GM10248 (cell line): ENCODE measurements at regions not wholly inside any gene's neighbourhood (a gene's known extent, or its start where the extent isn't known, plus 50 kb on each side); places are given as distances from the start of the nearest gene placed in this dataset.
"Not testable (repeated sequence)": the region's sequence is repeated elsewhere in the genome, so short reads cannot be mapped to it uniquely, and the experiment has no call there.

Experiments
- CTCF ChIA-PET: fragments of 300-600 bp; sonication (Branson Sonifier 250); formaldehyde crosslinking; extraction: SDS; loops from one replicate; lab custom pipeline; 2021; ENCODE audit warnings: antibody characterized with exemption; lab: Yijun Ruan, JAX
- POLR2A ChIA-PET: fragments of 350-650 bp; sonication (Branson Sonifier 250); formaldehyde crosslinking; extraction: SDS; loops from one replicate; lab custom pipeline; 2020; ENCODE audit warnings: antibody characterized with exemption; lab: Yijun Ruan, JAX
- DNase-seq: peaks from one replicate; pipeline ENCODE4 v3.0.0; 2012; ENCODE audit errors: extremely low spot score
- CTCF ChIP-seq: IDR thresholded peaks from 2 replicates; pipeline ENCODE4 v1.5.1; 2012; ENCODE audit warnings: mild to moderate bottlenecking, low read depth; ENCODE audit errors: extremely low read depth, missing control alignments, control extremely low read depth

DNA sequence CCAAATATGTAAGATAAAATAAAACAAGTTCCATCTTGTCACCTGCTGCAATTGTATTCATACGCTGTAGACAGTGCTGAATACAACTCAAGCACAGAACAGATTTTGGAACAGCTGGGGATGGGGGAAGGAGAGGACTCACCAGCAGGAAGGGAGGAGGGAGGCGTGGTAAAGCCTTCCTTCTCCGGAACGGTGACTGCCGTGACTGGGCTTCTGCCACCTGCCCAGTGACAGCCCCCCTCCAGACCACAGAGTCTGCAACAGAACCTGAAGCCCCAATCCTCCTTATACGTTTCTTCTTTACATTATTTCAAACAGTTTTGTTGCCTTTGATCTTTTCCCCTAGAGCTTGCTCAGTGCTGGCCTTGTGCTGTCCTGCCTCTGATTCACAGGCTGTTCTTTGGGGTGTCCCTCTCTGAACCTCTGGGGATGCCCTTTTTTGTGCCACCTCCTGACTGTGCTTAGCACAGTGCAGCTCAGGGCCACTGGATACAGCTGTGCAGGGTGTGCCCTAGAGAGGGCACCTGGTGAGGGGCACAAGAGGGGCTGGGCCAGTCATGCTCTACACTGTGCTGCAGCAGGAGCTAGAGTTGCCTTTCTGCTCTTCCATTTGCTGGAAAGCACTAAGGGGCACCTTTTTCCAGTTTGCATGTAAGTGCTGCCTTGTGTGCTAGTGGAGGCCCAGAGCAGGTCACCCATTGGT, 213.0 kb downstream of the ZIC5 start:
- DNase-seq = no peak
- no peak for TF ChIP-seq CTCF
- CTCF ChIA-PET = interaction anchor here (1.0 to 1.9 kb wide), 2 partner anchors 12 to 13 kb away, joined by 3 to 5 read pairs; no protein-coding TSS in a partner anchor
- POLR2A ChIA-PET = no interaction called here

GRCh38 chr13:99757756-99758459, 213.7 kb downstream of the ZIC5 start:
- CTCF ChIA-PET = interaction anchor here (1.0 kb wide), 1 partner anchor 14 kb away, joined by 3 read pairs; no protein-coding TSS in a partner anchor
- POLR2A ChIA-PET = no interaction called here
- TF ChIP-seq CTCF = no peak
- DNase-seq = no peak

DNA sequence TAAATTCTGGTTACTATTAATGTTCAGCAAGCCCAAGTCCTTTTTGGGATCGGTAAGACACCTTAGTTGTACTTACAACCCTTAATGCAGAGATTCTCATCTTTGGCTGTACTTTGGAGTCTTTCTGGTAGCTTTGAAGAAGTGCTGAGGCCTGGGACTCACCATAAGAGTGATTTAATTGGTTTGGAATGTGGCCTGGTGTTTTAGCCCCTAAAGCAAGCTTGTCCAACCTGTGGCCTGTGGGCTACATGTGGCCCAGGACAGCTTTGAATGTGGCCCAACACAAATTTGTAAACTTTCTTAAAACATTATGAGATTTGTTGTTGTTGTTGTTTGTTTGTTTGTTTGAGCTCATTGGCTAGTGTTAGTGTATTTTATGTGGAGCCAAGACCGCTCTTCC, 215.3 kb downstream of the ZIC5 start:
- CTCF ChIA-PET = interaction anchor here (0.9 to 1.6 kb wide), 2 partner anchors 11 to 817 kb away, joined by 3 read pairs; no protein-coding TSS in a partner anchor
- TF ChIP-seq CTCF = no peak
- no peak for DNase-seq
- POLR2A ChIA-PET = no interaction called here

- DNase-seq, POLR2A ChIA-PET: not testable (repeated sequence)
- CTCF ChIA-PET = interaction anchor here (2.1 kb wide), 1 partner anchor 23 kb away, joined by 7 read pairs; no protein-coding TSS in a partner anchor
These were observed 216.8 kb downstream of the ZIC5 start for GRCh38 chr13:99754750-99755149.

DNA sequence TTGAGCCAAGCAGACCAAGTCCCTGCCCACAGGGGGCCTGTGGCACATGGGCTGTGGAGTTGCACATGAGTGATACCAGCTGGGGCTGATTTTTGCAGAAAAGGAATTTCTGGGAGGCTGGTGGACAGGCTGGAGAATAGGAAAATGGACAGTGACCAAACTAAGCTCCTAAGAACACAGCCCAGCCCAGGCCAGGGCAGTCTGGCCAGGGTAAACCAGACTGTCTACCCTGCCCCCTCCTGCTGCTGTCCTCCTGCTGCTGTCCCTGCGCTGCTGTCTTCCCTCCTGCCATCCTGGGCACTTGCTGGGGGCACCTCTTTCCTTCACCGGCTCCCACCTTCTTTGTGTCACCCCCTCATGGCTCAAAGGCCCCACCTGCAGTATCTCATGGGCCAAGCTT, 219.2 kb downstream of the ZIC5 start:
- ChIA-PET POLR2A (no interaction called here), CTCF (no interaction called here)
- TF ChIP-seq CTCF = no peak
- DNase-seq = no peak

GRCh38 chr13:99751517-99752199, 219.9 kb downstream of the ZIC5 start:
- DNase-seq = no peak
- no peak for TF ChIP-seq CTCF
- POLR2A ChIA-PET = no interaction called here
- CTCF ChIA-PET = no interaction called here
